H1 (cell line): ENCODE measurements at regions not wholly inside any gene's neighbourhood (a gene's known extent, or its start where the extent isn't known, plus 50 kb on each side); places are given as distances from the start of the nearest gene placed in this dataset.

Source experiments
- CHD2 ChIP-seq: IDR thresholded peaks from 2 replicates; pipeline ENCODE4 v1.6.1; 2012; ENCODE audit warnings: low read length, improper control_type of control experiment
- EP300 ChIP-seq, 2 experiments: IDR thresholded peaks; 1 replicate in 1 of 2; 2 replicates in 1 of 2; pipeline ENCODE4 v1.6.1; 2011 to 2012; ENCODE audit warnings: low read depth in 2 of 2, low read length in 2 of 2, mild to moderate bottlenecking in 2 of 2, borderline replicate concordance in 1 of 2, inconsistent platforms in 1 of 2, moderate library complexity in 1 of 2
- GABPA ChIP-seq: IDR thresholded peaks from 2 replicates; pipeline ENCODE4 v1.6.1; 2011; ENCODE audit warnings: mild to moderate bottlenecking, low read length, moderate library complexity, borderline replicate concordance; ENCODE audit not compliant: insufficient read depth
- KDM4A ChIP-seq: IDR thresholded peaks from one replicate; pipeline ENCODE4 v1.7.1; 2012; ENCODE audit warnings: low read depth, mild to moderate bottlenecking, moderate library complexity, low read length, inconsistent platforms; ENCODE audit not compliant: severe bottlenecking
- POLR2AphosphoS5 ChIP-seq: IDR thresholded peaks from 2 replicates; pipeline ENCODE4 v1.6.1; 2011; ENCODE audit warnings: low read depth, low read length
- SIN3A ChIP-seq, 2 experiments: IDR thresholded peaks in 1 of 2; conservative IDR thresholded peaks in 1 of 2; 2 replicates each; pipeline ENCODE4 v1.6.1; 2011 to 2012; ENCODE audit warnings: low read length in 2 of 2, improper control_type of control experiment in 1 of 2, low read depth in 1 of 2, mild to moderate bottlenecking in 1 of 2
- SP2 ChIP-seq: IDR thresholded peaks from 2 replicates; pipeline ENCODE4 v1.6.1; 2012; ENCODE audit warnings: mild to moderate bottlenecking, low read length, inconsistent platforms
- TF ChIP-seq, protein P1 (sequence below): IDR thresholded peaks from 2 replicates; pipeline ENCODE4 v1.6.1; 2011; ENCODE audit warnings: low read length, improper control_type of control experiment
- TF ChIP-seq, protein P2 (sequence below), 3 experiments: IDR thresholded peaks; 1 replicate in 2 of 3; 2 replicates in 1 of 3; pipeline versions ENCODE4 v1.5.1 to v1.6.1; 2011; ENCODE audit warnings: low read length in 3 of 3, mild to moderate bottlenecking in 3 of 3, inconsistent platforms in 2 of 3, low read depth in 1 of 3, moderate library complexity in 1 of 3; ENCODE audit not compliant: insufficient read depth in 1 of 3; ENCODE audit errors: control extremely low read depth in 1 of 3

DNA sequence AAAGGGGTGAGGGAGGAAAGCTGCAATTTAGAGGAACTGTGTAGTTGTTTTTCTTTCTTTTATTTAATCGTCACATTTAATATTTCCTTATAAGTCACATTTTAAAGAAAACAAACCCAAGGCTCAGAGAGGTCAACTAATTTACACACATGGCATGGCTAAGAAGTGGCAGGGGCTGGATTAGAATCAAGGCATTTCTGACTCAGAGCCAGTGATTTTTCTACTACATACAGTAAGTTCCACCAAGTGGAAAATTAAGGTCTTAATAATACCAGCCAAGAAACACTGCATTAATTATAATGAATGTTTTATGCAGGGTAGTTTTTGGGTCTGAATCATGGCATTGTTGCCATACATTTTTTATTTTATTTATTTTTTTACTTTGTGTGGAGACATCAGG lies 607.7 kb upstream of the CITED2 start:
- TF ChIP-seq, protein P1, sequence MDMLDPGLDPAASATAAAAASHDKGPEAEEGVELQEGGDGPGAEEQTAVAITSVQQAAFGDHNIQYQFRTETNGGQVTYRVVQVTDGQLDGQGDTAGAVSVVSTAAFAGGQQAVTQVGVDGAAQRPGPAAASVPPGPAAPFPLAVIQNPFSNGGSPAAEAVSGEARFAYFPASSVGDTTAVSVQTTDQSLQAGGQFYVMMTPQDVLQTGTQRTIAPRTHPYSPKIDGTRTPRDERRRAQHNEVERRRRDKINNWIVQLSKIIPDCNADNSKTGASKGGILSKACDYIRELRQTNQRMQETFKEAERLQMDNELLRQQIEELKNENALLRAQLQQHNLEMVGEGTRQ: no peak
- TF ChIP-seq, protein P2, sequence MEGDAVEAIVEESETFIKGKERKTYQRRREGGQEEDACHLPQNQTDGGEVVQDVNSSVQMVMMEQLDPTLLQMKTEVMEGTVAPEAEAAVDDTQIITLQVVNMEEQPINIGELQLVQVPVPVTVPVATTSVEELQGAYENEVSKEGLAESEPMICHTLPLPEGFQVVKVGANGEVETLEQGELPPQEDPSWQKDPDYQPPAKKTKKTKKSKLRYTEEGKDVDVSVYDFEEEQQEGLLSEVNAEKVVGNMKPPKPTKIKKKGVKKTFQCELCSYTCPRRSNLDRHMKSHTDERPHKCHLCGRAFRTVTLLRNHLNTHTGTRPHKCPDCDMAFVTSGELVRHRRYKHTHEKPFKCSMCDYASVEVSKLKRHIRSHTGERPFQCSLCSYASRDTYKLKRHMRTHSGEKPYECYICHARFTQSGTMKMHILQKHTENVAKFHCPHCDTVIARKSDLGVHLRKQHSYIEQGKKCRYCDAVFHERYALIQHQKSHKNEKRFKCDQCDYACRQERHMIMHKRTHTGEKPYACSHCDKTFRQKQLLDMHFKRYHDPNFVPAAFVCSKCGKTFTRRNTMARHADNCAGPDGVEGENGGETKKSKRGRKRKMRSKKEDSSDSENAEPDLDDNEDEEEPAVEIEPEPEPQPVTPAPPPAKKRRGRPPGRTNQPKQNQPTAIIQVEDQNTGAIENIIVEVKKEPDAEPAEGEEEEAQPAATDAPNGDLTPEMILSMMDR (IDR thresholded peaks at IDR 0.05; ENCODE audit: control extremely low read depth in 1 of 3, insufficient read depth in 1 of 3, low read depth in 1 of 3, low read length in 3 of 3): no peak
- no peak for TF ChIP-seq SP2
- no peak for TF ChIP-seq CHD2
- TF ChIP-seq SIN3A (conservative IDR thresholded peaks at IDR 0.05 in 1 of 2, IDR thresholded peaks at IDR 0.05 in 1 of 2; ENCODE audit: low read depth in 1 of 2, low read length in 2 of 2): no peak
- no peak for TF ChIP-seq POLR2AphosphoS5
- no peak for TF ChIP-seq KDM4A
- TF ChIP-seq EP300 (IDR thresholded peaks at IDR 0.05; ENCODE audit: borderline replicate concordance in 1 of 2, low read depth in 2 of 2, low read length in 2 of 2): no peak
- no peak for TF ChIP-seq GABPA
